GM10266 (cell line): ENCODE measurements at regions not wholly inside any gene's neighbourhood (a gene's known extent, or its start where the extent isn't known, plus 50 kb on each side); places are given as distances from the start of the nearest gene placed in this dataset.
"Not testable (repeated sequence)": the region's sequence is repeated elsewhere in the genome, so short reads cannot be mapped to it uniquely, and the experiment has no call there.

ENCODE experiments used
- DNase-seq: peaks from one replicate; pipeline ENCODE4 v3.0.0; 2012; ENCODE audit errors: extremely low spot score
- TF ChIP-seq, protein P1 (sequence below): IDR thresholded peaks from 2 replicates; pipeline ENCODE4 v1.5.1; 2012; ENCODE audit warnings: mild to moderate bottlenecking, low read depth; ENCODE audit not compliant: control insufficient read depth, insufficient read depth; ENCODE audit errors: missing control alignments

DNA sequence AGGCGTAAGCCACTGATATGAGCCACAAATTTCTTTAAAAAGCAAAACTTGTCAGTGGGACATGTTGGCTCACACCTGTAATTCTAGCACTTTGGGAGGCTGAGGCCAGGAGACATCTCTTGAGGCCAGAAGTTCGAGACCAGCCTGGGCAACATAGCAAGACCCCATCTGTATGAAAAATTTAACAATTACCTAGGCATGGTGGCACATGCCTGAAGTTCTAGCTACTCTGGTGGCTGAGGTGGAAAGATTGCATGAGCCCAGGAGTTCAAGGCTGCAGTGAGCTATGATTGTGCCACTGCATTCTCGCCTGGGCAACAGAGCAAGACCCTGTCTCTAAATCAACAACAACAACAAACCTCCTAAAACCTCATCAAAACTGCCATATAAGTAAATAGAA is 147.6 kb upstream of the BARHL2 start:
- no peak for DNase-seq
- TF ChIP-seq, protein P1, sequence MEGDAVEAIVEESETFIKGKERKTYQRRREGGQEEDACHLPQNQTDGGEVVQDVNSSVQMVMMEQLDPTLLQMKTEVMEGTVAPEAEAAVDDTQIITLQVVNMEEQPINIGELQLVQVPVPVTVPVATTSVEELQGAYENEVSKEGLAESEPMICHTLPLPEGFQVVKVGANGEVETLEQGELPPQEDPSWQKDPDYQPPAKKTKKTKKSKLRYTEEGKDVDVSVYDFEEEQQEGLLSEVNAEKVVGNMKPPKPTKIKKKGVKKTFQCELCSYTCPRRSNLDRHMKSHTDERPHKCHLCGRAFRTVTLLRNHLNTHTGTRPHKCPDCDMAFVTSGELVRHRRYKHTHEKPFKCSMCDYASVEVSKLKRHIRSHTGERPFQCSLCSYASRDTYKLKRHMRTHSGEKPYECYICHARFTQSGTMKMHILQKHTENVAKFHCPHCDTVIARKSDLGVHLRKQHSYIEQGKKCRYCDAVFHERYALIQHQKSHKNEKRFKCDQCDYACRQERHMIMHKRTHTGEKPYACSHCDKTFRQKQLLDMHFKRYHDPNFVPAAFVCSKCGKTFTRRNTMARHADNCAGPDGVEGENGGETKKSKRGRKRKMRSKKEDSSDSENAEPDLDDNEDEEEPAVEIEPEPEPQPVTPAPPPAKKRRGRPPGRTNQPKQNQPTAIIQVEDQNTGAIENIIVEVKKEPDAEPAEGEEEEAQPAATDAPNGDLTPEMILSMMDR, result no peak

DNA sequence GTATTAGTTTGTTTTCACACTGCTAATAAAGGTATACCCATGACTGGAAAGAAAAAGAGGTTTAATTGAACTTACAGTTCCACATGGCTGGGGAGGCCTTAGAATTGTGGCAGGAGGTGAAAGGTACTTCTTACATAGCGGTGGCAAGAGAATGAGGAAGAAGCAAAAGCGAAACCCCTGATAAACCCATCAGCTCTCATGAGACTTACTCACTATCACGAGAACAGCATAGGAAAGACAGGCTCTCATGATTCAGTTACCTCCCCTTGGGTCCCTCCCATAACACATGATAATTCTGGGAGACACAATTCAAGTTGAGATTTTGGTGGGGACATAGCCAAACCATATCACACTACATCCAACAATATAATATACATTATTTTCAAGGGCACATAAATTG is 145.7 kb upstream of the BARHL2 start:
- TF ChIP-seq, protein P1, result no peak
- no peak for DNase-seq

DNA sequence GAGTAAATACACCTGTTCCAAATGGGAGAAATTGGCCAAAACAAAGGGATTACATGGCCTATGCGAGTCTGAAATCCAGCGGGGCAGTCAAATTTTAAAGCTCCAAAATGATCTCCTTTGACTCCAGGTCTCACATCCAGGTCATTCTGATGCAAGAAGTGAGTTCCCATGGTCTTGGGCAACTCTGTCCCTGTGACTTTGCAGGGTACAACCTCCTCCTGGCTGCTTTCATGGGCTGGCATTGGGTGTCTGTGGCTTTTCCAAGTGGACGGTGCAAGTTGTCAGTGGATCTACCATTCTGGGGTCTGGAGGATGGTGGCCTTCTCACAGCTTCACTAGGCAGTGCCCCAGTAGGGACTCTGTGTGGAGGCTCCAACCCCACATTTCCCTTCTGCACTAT is 144.3 kb upstream of the BARHL2 start:
- DNase-seq, result not testable (repeated sequence)

DNA sequence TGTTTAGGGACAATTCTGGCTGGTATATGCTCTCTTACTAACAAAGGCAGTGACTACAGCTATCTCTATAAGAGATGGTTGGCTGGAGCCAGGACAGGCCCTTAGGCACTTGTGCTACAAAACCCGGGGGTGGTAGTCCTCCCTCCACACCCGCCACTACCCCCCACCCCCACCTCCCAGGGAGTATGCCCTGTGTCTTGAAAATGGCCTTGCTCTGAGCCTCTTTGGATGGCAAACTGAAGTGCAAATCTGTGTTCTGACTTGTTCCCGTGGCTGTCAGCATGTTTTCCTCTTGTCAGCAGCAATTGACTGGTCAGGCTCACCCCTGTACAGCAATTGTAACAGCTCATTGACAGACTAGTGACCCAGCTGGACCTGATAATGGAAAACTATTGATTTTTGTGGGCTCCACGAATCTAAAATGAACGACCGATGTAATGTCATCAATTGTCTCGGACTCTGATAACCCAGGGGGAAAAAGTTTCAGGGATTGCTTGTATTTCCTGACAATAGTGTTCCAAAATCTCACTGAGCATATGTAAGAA is 139.4 kb upstream of the BARHL2 start:
- TF ChIP-seq, protein P1, result no peak
- no peak for DNase-seq

DNA sequence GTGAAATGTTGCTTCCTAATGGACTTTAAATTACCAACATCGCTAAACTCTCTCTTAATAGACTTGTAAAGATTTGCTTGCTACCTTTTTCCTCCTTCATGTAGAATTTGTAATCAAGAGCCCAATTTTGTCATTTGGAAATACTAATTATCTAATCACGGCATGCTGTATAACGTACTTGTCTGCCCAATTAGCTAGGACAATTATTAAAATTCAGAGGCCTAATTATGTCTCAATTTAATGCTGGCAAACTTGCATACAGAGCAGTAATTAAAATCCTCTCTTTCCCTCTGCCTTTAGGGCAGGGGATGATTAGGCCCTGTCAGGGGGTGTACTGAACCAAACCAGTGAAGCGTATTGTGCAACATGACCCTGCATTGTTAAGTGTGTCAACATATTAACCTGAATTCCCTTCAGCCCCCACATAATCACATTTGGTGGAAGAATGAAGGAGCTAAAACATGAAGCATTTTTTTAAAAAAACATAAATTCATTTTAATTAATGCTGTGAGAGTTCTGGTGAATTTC is 137.4 kb upstream of the BARHL2 start:
- TF ChIP-seq, protein P1, result no peak
- DNase-seq, result no peak

DNA sequence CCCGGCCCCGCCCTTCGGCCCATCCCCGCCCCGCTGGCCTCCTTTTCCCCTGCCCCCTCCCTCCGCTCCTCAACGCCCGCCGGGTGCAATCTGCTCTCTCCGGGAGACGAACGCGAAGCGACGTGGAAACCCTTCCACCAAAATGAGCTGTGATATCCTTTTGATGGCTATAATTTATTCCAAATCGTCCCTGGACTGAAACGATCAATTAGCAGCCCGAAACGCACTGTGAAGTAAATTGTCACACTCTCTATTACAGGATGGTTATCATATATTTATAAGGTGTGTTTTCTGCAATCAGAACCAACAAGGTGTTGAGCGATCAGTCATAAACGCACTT is 134.6 kb upstream of the BARHL2 start:
- TF ChIP-seq, protein P1, result no peak
- no peak for DNase-seq

DNA sequence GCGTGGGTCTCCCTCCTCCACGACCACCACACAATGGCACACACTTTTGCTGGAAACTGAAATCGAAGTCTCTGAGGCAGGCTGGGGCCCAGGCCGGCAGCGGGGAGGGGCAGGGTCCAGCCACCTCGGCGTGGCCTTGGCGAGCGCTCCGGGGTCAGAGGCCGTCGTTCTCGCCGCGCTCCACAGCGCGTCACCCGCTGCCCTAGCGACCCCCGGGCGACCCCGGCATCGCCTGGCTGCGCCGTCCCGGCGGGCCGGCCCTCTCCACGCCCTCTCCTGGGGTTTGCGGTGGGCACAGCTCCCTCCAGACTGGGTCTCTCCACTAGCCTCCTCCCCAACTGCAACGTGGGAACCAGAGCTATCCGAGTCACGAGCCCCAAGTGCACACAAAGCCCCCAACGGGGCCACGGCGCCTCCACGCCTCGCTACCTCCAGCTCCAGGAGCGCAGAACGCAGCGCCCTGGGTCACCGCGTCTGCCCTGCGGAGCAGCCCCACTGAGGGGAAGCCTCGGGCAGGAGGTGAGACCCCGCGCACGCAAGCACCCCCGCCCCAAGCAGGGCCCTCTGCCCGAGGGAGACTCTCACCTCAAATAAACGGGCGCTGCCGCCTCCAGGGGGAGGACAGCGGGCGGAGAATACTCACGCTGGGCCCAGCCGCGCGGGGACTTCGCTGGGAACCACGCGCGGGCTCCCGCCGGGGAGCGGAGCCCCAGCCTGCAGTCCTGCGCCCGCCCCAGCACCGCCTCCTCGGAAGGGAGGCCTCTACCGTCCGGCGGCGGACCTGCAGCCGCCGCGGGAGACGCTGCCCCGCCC is 134.0 kb upstream of the BARHL2 start:
- TF ChIP-seq, protein P1, result peak; percentile 72
- DNase-seq, result peak; percentile 91
